PFSK-1 (cell line): ENCODE measurements at regions not wholly inside any gene's neighbourhood (a gene's known extent, or its start where the extent isn't known, plus 50 kb on each side); places are given as distances from the start of the nearest gene placed in this dataset.

Source experiments
- FOXP2 ChIP-seq: optimal IDR thresholded peaks from 2 replicates; pipeline ENCODE3; 2011; ENCODE audit warnings: borderline replicate concordance, control low read depth, inconsistent platforms; ENCODE audit not compliant: insufficient read depth; ENCODE audit errors: extremely low read length, extremely low read depth
- POLR2AphosphoS5 ChIP-seq: IDR thresholded peaks from 2 replicates; pipeline ENCODE4 v1.6.1; 2012; ENCODE audit warnings: low read depth, mild to moderate bottlenecking, control low read depth, low read length, moderate library complexity
- SIN3A ChIP-seq: IDR thresholded peaks from 2 replicates; pipeline ENCODE4 v1.6.1; 2012; ENCODE audit warnings: mild to moderate bottlenecking, low read length, moderate library complexity, borderline replicate concordance; ENCODE audit not compliant: insufficient read depth
- TAF1 ChIP-seq: IDR thresholded peaks from 2 replicates; pipeline ENCODE4 v1.6.1; 2012; ENCODE audit warnings: low read length, control low read depth, borderline replicate concordance; ENCODE audit not compliant: insufficient read depth
- TF ChIP-seq, protein P1 (sequence below), 2 experiments: IDR thresholded peaks; 2 replicates each; pipeline versions ENCODE4 v1.6.1 to v1.8.0; 2011 to 2012; ENCODE audit warnings: low read depth in 2 of 2, low read length in 2 of 2, control low read depth in 1 of 2, inconsistent platforms in 1 of 2, mild to moderate bottlenecking in 1 of 2, moderate library complexity in 1 of 2; ENCODE audit not compliant: insufficient read depth in 1 of 2

DNA sequence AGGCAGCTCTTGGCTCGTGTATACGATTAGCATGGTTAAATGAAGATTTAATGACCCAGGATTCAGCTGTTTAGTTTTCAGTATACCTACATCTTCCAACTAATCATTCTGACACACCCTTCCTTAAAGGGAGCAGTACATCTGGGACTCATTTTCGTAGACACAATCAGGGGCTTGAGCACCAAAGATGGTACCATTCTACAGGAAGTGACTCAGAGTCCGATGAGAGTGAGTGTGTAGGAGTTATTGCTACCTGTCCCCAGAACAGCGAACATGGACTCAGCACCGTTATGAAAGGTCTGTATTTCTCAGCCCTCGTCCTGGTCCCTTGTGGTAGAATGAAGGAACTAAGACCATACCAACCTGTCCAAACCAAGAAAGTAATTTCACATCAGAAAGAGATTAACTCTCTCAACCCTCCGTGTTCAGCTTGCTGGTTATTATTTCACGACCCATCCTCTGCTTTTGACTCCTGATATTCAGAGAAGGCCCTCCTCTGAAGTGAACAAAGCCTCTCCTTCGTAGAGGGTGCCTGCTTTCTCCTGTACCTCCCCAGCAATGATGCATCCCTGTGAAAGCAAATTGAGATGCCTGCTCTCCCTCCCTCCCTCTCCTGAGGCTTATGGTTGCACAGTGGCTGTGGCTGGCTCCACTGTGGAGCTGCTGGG is 214.8 kb downstream of the MTX2 start:
- TF ChIP-seq, protein P1, sequence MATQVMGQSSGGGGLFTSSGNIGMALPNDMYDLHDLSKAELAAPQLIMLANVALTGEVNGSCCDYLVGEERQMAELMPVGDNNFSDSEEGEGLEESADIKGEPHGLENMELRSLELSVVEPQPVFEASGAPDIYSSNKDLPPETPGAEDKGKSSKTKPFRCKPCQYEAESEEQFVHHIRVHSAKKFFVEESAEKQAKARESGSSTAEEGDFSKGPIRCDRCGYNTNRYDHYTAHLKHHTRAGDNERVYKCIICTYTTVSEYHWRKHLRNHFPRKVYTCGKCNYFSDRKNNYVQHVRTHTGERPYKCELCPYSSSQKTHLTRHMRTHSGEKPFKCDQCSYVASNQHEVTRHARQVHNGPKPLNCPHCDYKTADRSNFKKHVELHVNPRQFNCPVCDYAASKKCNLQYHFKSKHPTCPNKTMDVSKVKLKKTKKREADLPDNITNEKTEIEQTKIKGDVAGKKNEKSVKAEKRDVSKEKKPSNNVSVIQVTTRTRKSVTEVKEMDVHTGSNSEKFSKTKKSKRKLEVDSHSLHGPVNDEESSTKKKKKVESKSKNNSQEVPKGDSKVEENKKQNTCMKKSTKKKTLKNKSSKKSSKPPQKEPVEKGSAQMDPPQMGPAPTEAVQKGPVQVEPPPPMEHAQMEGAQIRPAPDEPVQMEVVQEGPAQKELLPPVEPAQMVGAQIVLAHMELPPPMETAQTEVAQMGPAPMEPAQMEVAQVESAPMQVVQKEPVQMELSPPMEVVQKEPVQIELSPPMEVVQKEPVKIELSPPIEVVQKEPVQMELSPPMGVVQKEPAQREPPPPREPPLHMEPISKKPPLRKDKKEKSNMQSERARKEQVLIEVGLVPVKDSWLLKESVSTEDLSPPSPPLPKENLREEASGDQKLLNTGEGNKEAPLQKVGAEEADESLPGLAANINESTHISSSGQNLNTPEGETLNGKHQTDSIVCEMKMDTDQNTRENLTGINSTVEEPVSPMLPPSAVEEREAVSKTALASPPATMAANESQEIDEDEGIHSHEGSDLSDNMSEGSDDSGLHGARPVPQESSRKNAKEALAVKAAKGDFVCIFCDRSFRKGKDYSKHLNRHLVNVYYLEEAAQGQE (IDR thresholded peaks at IDR 0.05; ENCODE audit: insufficient read depth in 1 of 2, low read depth in 2 of 2, low read length in 2 of 2): no peak
- TF ChIP-seq FOXP2: no peak
- TF ChIP-seq POLR2AphosphoS5: no peak
- TF ChIP-seq TAF1: no peak
- no peak for TF ChIP-seq SIN3A

DNA sequence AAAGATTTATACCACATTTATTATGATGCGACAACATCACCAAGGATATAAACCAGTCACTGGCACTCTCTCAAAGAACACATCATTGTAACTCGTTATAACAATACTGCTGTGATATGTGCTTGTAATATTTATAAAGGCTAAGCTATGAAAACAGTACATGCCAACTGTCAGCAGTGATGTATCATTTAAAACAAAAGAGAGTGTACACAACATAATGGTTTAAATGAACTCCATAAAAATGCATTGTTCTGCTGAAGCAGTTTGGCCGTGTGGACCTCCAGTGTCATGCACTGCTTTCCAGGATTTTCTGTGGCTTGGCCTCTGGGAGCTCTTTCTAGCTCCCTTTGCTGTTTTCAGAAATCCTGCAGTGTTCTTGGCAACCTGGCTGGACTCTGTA is 215.6 kb downstream of the MTX2 start:
- TF ChIP-seq SIN3A (no peak), POLR2AphosphoS5 (no peak), FOXP2 (no peak), TAF1 (no peak)
- TF ChIP-seq, protein P1 (IDR thresholded peaks at IDR 0.05; ENCODE audit: insufficient read depth in 1 of 2, low read depth in 2 of 2, low read length in 2 of 2): no peak

DNA sequence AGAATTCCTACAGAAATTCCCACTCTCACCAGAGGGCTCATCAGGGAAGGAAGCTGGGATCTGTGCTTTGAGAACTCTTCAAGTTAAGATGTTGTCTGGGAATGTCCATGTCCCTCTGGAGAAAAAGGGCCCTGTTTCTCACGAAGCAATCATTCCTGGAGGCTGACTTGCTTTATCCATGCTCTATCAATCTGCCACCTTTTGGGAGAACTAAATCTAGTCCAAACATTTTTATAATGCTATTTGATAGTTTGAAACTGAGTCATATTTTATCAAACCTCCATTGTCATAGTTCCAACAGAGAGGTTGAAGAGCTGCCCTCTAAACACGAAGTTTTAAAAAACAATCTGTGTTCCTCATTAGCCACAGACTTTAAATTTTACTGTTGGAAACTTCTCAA is 219.2 kb downstream of the MTX2 start:
- TF ChIP-seq POLR2AphosphoS5 (no peak), FOXP2 (no peak), TAF1 (no peak), SIN3A (no peak)
- TF ChIP-seq, protein P1 (IDR thresholded peaks at IDR 0.05; ENCODE audit: insufficient read depth in 1 of 2, low read depth in 2 of 2, low read length in 2 of 2): no peak

DNA sequence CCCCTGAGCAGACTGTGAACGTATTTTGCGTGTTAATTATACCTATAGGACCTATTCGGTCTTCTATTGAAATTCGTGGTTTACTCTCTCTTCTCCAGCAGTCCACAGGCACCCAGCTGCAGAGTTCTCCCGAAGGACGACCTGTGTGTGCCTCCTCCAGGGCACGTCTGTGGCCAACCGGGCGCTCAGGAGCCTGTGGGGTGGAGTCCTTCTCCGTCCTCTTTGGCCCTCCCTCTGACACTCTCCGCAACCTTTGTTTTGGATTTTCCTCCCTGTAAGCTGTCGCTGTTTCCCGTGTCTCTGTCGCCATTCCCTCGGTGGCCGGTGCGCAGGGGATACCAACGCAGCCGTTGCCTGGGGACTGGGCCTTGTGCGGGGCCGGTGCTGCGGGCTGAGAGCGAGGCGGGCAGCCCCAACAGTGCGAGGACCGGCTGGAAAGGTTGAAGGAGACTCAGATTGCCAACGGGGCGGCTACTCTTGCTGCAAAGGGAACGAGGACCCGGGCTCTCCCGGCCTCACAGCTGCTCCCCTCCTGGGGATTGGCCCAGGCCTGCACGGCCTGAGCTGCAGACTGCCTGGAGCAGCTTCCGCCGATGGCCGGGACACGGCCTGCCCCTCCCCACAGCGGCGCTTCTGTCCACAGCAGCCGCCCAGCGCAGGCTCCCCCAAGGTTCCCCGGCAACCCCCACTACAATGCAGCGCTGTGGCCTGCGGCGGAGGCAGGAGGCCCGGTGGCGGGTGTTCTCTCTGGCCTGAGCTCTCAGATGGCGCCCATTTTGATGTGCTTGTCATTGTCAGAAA is 221.0 kb downstream of the MTX2 start:
- TF ChIP-seq FOXP2 (no peak), POLR2AphosphoS5 (no peak), TAF1 (no peak), SIN3A (no peak)
- TF ChIP-seq, protein P1 (IDR thresholded peaks at IDR 0.05; ENCODE audit: insufficient read depth in 1 of 2, low read depth in 2 of 2, low read length in 2 of 2): no peak
